ENCODE measurements at regions not wholly inside any gene's neighbourhood (a gene's known extent, or its start where the extent isn't known, plus 50 kb on each side); places are given as distances from the start of the nearest gene placed in this dataset.

- H3K9ac ChIP-seq (ENCODE audit: low read length) = no peak overlapping the region
- no peak overlapping the region for H3K4me2 ChIP-seq (ENCODE audit: low read depth, low read length)
- no peak overlapping the region for H3K27ac ChIP-seq (ENCODE audit: low read length)
- H3K79me2 ChIP-seq (ENCODE audit: low read length) = no peaks in the 10 kb centered on the region
- H3K4me3 ChIP-seq (ENCODE audit: low read length) = no peak overlapping the region
- H3K9me2 ChIP-seq (replicated peaks; ENCODE audit: insufficient read depth, low read length) = no peaks in the 10 kb centered on the region
- DNase-seq = no peak
- H4K20me1 ChIP-seq (ENCODE audit: insufficient read depth, low read length) = no peaks in the 10 kb centered on the region
- no peak overlapping the region for H2AFZ ChIP-seq (ENCODE audit: low read length)
- H3K4me1 ChIP-seq (ENCODE audit: low read length) = no peaks in the 10 kb centered on the region
- TF ChIP-seq CTCF (IDR thresholded peaks at IDR 0.05; ENCODE audit: low read length) (no peak), EZH2 (optimal IDR thresholded peaks at IDR 0.05; ENCODE audit: low read depth, low read length) (no peak), EZH2phosphoT487 (IDR thresholded peaks at IDR 0.05; ENCODE audit: low read length) (no peak)
- no peaks in the 10 kb centered on the region for H3K36me3 ChIP-seq (replicated peaks; ENCODE audit: insufficient read depth, low read length)
- no peaks in the 10 kb centered on the region for H3K27me3 ChIP-seq (replicated peaks; ENCODE audit: insufficient read depth, low read length)
- H3F3A ChIP-seq (ENCODE audit: insufficient read depth, low read length) = no peaks in the 10 kb centered on the region
- H3K9me3 ChIP-seq (replicated peaks; ENCODE audit: insufficient read depth, low read length) = no peaks in the 10 kb centered on the region
Observed at GRCh38 chr6:1463751-1464426, 74.5 kb downstream of the FOXF2 start.

- Histone ChIP-seq H3K27ac (ENCODE audit: low read length) (no peak overlapping the region), H3K9me2 (replicated peaks; ENCODE audit: insufficient read depth, low read length) (no peaks in the 10 kb centered on the region), H3K4me3 (ENCODE audit: low read length) (no peak overlapping the region), H3K4me1 (ENCODE audit: low read length) (no peaks in the 10 kb centered on the region), H3K36me3 (replicated peaks; ENCODE audit: insufficient read depth, low read length) (no peaks in the 10 kb centered on the region), H3K79me2 (ENCODE audit: low read length) (no peaks in the 10 kb centered on the region), H3K9me3 (replicated peaks; ENCODE audit: insufficient read depth, low read length) (no peaks in the 10 kb centered on the region), H3K4me2 (ENCODE audit: low read depth, low read length) (no peak overlapping the region), H3K9ac (ENCODE audit: low read length) (no peak overlapping the region), H4K20me1 (ENCODE audit: insufficient read depth, low read length) (no peaks in the 10 kb centered on the region), H3F3A (ENCODE audit: insufficient read depth, low read length) (no peaks in the 10 kb centered on the region), H2AFZ (ENCODE audit: low read length) (no peak overlapping the region), H3K27me3 (replicated peaks; ENCODE audit: insufficient read depth, low read length) (no peaks in the 10 kb centered on the region)
- TF ChIP-seq EZH2phosphoT487 (IDR thresholded peaks at IDR 0.05; ENCODE audit: low read length) (no peak), CTCF (IDR thresholded peaks at IDR 0.05; ENCODE audit: low read length) (no peak), EZH2 (optimal IDR thresholded peaks at IDR 0.05; ENCODE audit: low read depth, low read length) (no peak)
- DNase-seq = no peak
Observed at GRCh38 chr6:1464781-1465370, 75.5 kb downstream of the FOXF2 start.

GRCh38 chr6:1468126-1468525 lies 78.8 kb downstream of the FOXF2 start:
- Histone ChIP-seq H3K4me3 (ENCODE audit: low read length) (no peak overlapping the region), H3K4me2 (ENCODE audit: low read depth, low read length) (no peak overlapping the region), H3K4me1 (ENCODE audit: low read length) (peaks cover 5% of the 10 kb centered on the region), H3K9me3 (replicated peaks; ENCODE audit: insufficient read depth, low read length) (no peaks in the 10 kb centered on the region), H3K27ac (ENCODE audit: low read length) (no peak overlapping the region), H3K9ac (ENCODE audit: low read length) (no peak overlapping the region), H4K20me1 (ENCODE audit: insufficient read depth, low read length) (no peaks in the 10 kb centered on the region), H3K27me3 (replicated peaks; ENCODE audit: insufficient read depth, low read length) (no peaks in the 10 kb centered on the region), H2AFZ (ENCODE audit: low read length) (no peak overlapping the region), H3K9me2 (replicated peaks; ENCODE audit: insufficient read depth, low read length) (no peaks in the 10 kb centered on the region), H3F3A (ENCODE audit: insufficient read depth, low read length) (no peaks in the 10 kb centered on the region), H3K36me3 (replicated peaks; ENCODE audit: insufficient read depth, low read length) (no peaks in the 10 kb centered on the region), H3K79me2 (ENCODE audit: low read length) (no peaks in the 10 kb centered on the region)
- no peak for TF ChIP-seq EZH2 (optimal IDR thresholded peaks at IDR 0.05; ENCODE audit: low read depth, low read length)
- no peak for TF ChIP-seq CTCF (IDR thresholded peaks at IDR 0.05; ENCODE audit: low read length)
- no peak for TF ChIP-seq EZH2phosphoT487 (IDR thresholded peaks at IDR 0.05; ENCODE audit: low read length)
- no peak for DNase-seq
